ENCODE measurements at regions not wholly inside any gene's neighbourhood (a gene's known extent, or its start where the extent isn't known, plus 50 kb on each side); places are given as distances from the start of the nearest gene placed in this dataset.
"Not testable (repeated sequence)": the region's sequence is repeated elsewhere in the genome, so short reads cannot be mapped to it uniquely, and the experiment has no call there.

- not testable (repeated sequence) for H3K4me3 ChIP-seq (ENCODE audit: low read length); H4K20me1 ChIP-seq (ENCODE audit: insufficient read depth, low read length); H2AFZ ChIP-seq (ENCODE audit: low read depth, low read length); H3K4me2 ChIP-seq (ENCODE audit: low read length); H3K4me1 ChIP-seq (ENCODE audit: low read length); H3K27ac ChIP-seq (ENCODE audit: low read length); H3K9me3 ChIP-seq (ENCODE audit: insufficient read depth, low read length); H3K27me3 ChIP-seq (ENCODE audit: low read depth, low read length); H3K9ac ChIP-seq (ENCODE audit: low read length); H3K79me2 ChIP-seq (ENCODE audit: low read length); H3K36me3 ChIP-seq (replicated peaks; ENCODE audit: low read depth, low read length)
These were observed 123.8 kb upstream of the PRKX start for GRCh38 chrX:3837211-3837610.

GRCh38 chrX:3833761-3834542 lies 120.5 kb upstream of the PRKX start:
- H3K4me2 ChIP-seq (ENCODE audit: low read length); H3K27ac ChIP-seq (ENCODE audit: low read length); H3K9ac ChIP-seq (ENCODE audit: low read length); H3K4me3 ChIP-seq (ENCODE audit: low read length); H3K4me1 ChIP-seq (ENCODE audit: low read length); H3K27me3 ChIP-seq (ENCODE audit: low read depth, low read length); H2AFZ ChIP-seq (ENCODE audit: low read depth, low read length); H4K20me1 ChIP-seq (ENCODE audit: insufficient read depth, low read length); H3K36me3 ChIP-seq (replicated peaks; ENCODE audit: low read depth, low read length); H3K79me2 ChIP-seq (ENCODE audit: low read length); H3K9me3 ChIP-seq (ENCODE audit: insufficient read depth, low read length): not testable (repeated sequence)

DNA sequence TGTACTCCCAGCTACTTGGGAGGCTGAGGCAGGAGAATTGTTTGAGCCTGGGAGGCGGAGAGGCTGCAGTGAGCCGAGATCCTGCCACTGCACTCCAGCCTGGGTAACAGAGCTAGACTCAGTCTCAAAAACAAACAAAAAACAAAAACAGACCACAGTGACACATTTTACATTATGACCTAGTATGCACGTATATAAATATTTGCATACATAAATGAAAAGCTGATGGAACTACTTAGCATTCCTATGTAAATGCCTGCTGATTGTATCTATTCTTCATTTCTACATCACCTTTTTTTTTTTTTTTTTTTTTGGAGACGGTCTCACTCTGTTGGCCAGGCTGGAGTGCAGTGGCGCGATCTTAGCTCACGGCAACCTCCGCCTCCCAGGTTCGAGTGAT lies 116.6 kb upstream of the PRKX start:
- H3K27me3 ChIP-seq (ENCODE audit: low read depth, low read length), result not testable (repeated sequence)

DNA sequence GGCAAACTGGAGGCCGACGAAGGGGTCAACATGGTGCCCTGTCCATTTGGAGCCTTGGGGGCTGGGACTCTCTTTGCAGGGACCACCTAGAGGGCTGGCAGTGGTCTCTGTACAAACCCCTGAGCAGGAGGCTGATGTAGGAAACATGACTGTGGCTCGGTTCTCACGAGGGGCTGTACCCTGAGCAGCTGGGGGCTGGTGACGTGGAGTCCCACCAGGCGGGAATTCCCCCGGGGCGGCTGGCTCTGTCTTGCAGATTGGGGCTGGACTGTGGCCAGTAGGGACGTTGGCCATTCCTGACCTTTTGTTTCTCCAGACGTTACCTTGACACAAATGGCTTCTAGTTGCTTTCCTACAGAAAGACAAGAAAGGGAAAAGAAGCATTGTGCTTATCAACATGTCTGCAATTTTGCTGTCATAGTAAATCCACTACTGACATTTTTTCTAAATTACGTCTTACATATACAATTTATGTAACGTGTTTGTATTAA lies 115.6 kb upstream of the PRKX start:
- not testable (repeated sequence) for H3K4me1 ChIP-seq (ENCODE audit: low read length); H3K79me2 ChIP-seq (ENCODE audit: low read length); H2AFZ ChIP-seq (ENCODE audit: low read depth, low read length); H3K4me3 ChIP-seq (ENCODE audit: low read length); H4K20me1 ChIP-seq (ENCODE audit: insufficient read depth, low read length); H3K36me3 ChIP-seq (replicated peaks; ENCODE audit: low read depth, low read length); H3K27me3 ChIP-seq (ENCODE audit: low read depth, low read length); H3K9me3 ChIP-seq (ENCODE audit: insufficient read depth, low read length); H3K9ac ChIP-seq (ENCODE audit: low read length); H3K27ac ChIP-seq (ENCODE audit: low read length); H3K4me2 ChIP-seq (ENCODE audit: low read length)

More for the DNA sequence above, 116.6 kb upstream of the PRKX start:
- H2AFZ ChIP-seq (ENCODE audit: low read depth, low read length); H3K4me1 ChIP-seq (ENCODE audit: low read length); H3K9me3 ChIP-seq (ENCODE audit: insufficient read depth, low read length); H3K9ac ChIP-seq (ENCODE audit: low read length); H3K79me2 ChIP-seq (ENCODE audit: low read length); H3K27ac ChIP-seq (ENCODE audit: low read length); H4K20me1 ChIP-seq (ENCODE audit: insufficient read depth, low read length); H3K36me3 ChIP-seq (replicated peaks; ENCODE audit: low read depth, low read length); H3K4me2 ChIP-seq (ENCODE audit: low read length); H3K4me3 ChIP-seq (ENCODE audit: low read length): not testable (repeated sequence)

GRCh38 chrX:3828378-3829040 lies 115.1 kb upstream of the PRKX start:
- not testable (repeated sequence) for H3K9me3 ChIP-seq (ENCODE audit: insufficient read depth, low read length); H3K27ac ChIP-seq (ENCODE audit: low read length); H3K36me3 ChIP-seq (replicated peaks; ENCODE audit: low read depth, low read length); H3K79me2 ChIP-seq (ENCODE audit: low read length); H3K4me2 ChIP-seq (ENCODE audit: low read length); H3K4me3 ChIP-seq (ENCODE audit: low read length); H3K9ac ChIP-seq (ENCODE audit: low read length); H4K20me1 ChIP-seq (ENCODE audit: insufficient read depth, low read length); H3K4me1 ChIP-seq (ENCODE audit: low read length); H3K27me3 ChIP-seq (ENCODE audit: low read depth, low read length); H2AFZ ChIP-seq (ENCODE audit: low read depth, low read length)

DNA sequence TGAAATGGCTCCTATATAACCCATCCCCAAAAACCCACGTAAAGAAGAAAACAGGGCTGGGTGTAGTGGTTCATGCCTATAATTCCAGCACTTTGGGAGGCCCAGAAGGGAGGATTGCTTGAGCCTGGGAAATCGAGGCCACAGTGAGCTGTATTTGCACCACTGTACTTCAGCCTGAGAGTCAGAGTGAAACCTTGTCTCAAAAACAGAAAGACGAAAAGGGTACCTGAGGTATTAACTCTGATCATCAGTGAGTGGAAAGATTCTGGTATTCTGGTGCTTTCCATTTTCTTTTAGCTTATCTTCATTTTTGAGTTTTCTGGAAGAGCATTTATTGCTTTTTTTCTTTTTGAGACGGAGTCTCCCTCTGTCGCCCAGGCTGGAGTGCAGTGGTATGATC lies 110.6 kb upstream of the PRKX start:
- not testable (repeated sequence) for H3K79me2 ChIP-seq (ENCODE audit: low read length); H3K4me1 ChIP-seq (ENCODE audit: low read length); H3K9ac ChIP-seq (ENCODE audit: low read length); H3K27ac ChIP-seq (ENCODE audit: low read length); H3K27me3 ChIP-seq (ENCODE audit: low read depth, low read length); H3K4me2 ChIP-seq (ENCODE audit: low read length); H4K20me1 ChIP-seq (ENCODE audit: insufficient read depth, low read length); H3K4me3 ChIP-seq (ENCODE audit: low read length); H3K9me3 ChIP-seq (ENCODE audit: insufficient read depth, low read length); H3K36me3 ChIP-seq (replicated peaks; ENCODE audit: low read depth, low read length); H2AFZ ChIP-seq (ENCODE audit: low read depth, low read length)

DNA sequence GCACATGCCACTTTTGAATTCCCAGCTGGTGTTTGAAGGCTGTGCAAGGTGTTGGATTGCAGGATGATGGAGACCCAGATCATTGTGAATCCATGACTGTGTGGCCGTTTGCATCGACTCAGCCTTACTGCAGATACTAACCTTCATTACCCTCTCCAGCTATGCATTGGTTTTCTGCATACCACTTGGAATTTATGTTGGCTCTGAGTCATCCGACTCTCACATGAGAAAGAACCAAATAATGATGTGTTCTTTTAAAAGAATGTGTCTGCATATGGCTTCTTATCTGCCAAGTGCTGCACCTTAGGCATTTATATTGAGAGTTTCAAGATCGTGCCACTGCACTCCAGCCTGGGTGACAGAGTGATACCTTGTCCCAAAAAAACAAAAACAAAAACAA lies 106.7 kb upstream of the PRKX start:
- Histone ChIP-seq H3K79me2 (ENCODE audit: low read length) (no peaks in the 10 kb centered on the region; the same call in 1 of the 2 replicates), H3K27ac (ENCODE audit: low read length) (no peak overlapping the region), H2AFZ (ENCODE audit: low read depth, low read length) (no peak overlapping the region), H3K4me3 (ENCODE audit: low read length) (no peak overlapping the region), H4K20me1 (ENCODE audit: insufficient read depth, low read length) (no peaks in the 10 kb centered on the region), H3K9me3 (ENCODE audit: insufficient read depth, low read length) (no peaks in the 10 kb centered on the region), H3K9ac (ENCODE audit: low read length) (no peak overlapping the region), H3K4me2 (ENCODE audit: low read length) (no peak overlapping the region), H3K4me1 (ENCODE audit: low read length) (peaks cover 5% of the 10 kb centered on the region), H3K27me3 (ENCODE audit: low read depth, low read length) (no peaks in the 10 kb centered on the region), H3K36me3 (replicated peaks; ENCODE audit: low read depth, low read length) (peaks cover 3% of the 10 kb centered on the region)
- TF ChIP-seq EZH2phosphoT487 (IDR thresholded peaks at IDR 0.05; ENCODE audit: low read depth) (no peak), CTCF (IDR thresholded peaks at IDR 0.05; ENCODE audit: low read depth, low read length) (no peak)

- not testable (repeated sequence) for H3K36me3 ChIP-seq (replicated peaks; ENCODE audit: low read depth, low read length); H3K27me3 ChIP-seq (ENCODE audit: low read depth, low read length); H3K9me3 ChIP-seq (ENCODE audit: insufficient read depth, low read length); H3K27ac ChIP-seq (ENCODE audit: low read length); H3K79me2 ChIP-seq (ENCODE audit: low read length); H4K20me1 ChIP-seq (ENCODE audit: insufficient read depth, low read length); H3K4me1 ChIP-seq (ENCODE audit: low read length); H3K4me3 ChIP-seq (ENCODE audit: low read length); H3K9ac ChIP-seq (ENCODE audit: low read length); H3K4me2 ChIP-seq (ENCODE audit: low read length); H2AFZ ChIP-seq (ENCODE audit: low read depth, low read length)
These were observed 104.0 kb upstream of the PRKX start for GRCh38 chrX:3817480-3817879.

Data from OCI-LY3 (cell line).